ENCODE measurements at regions not wholly inside any gene's neighbourhood (a gene's known extent, or its start where the extent isn't known, plus 50 kb on each side); places are given as distances from the start of the nearest gene placed in this dataset.

DNA sequence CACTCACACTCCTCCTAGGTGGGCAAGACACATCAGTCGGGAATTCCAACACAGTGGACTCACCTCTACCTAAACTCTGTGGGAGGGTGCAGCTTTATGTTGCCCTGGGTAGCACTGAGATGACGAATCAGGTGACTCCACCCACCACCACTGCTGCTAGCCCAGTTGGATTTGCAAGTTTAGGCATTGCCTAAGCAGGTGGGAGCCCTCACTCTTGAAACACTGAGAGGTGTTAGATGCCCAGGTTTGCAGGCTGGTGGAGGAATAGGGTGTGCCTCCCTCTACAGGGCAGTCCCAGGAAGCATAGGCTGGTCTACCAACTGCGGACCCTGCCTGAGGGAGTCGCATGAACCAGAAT, 708.9 kb downstream of the POM121L12 start:
- FAIRE-seq: no peak
- in situ Hi-C loops (cut with MboI): no loop called here

More for the DNA sequence above, 708.9 kb downstream of the POM121L12 start:
- Histone ChIP-seq H4K20me1 (replicated peaks; ENCODE audit: control insufficient read depth, insufficient read depth, low read length) (no peaks in the 10 kb centered on the region), H3K79me2 (ENCODE audit: control insufficient read depth, insufficient read depth, low read length) (no peaks in the 10 kb centered on the region; the same call in 2 of the 3 replicates), H3K27me3 (ENCODE audit: control insufficient read depth in 2 of 2, insufficient read depth in 2 of 2, low read length in 2 of 2) (no peaks in the 10 kb centered on the region), H3K4me2 (ENCODE audit: insufficient read depth, low read length) (no peak overlapping the region), H3K4me3 (no peak overlapping the region), H2AFZ (ENCODE audit: low read depth, low read length) (no peak overlapping the region), H3K9me1 (ENCODE audit: control insufficient read depth, insufficient read depth, low read length) (no peaks in the 10 kb centered on the region), H3K4me1 (replicated peaks in 1 of 2; ENCODE audit: control insufficient read depth in 2 of 2, insufficient read depth in 2 of 2, low read length in 2 of 2) (no peaks in the 10 kb centered on the region), H3K36me3 (ENCODE audit: control insufficient read depth, insufficient read depth, low read length) (no peaks in the 10 kb centered on the region), H3K27ac (ENCODE audit: extremely low read depth, low read depth, low read length) (no peak overlapping the region), H3K9me3 (replicated peaks; ENCODE audit: control insufficient read depth, insufficient read depth, low read depth, low read length) (no peaks in the 10 kb centered on the region), H3K9ac (ENCODE audit: insufficient read depth in 1 of 2, low read depth in 2 of 2, low read length in 2 of 2) (no peak overlapping the region)
- DNase-seq (ENCODE audit: extremely low read depth in 1 of 4, low spot score in 3 of 4) (no peak), ATAC-seq (no peak)
- BruUV-seq (replicated peaks): no TSS peak
- ChIA-PET CTCF (ENCODE audit: low intra/inter-chr PET ratio) (no interaction called here), POLR2A (no interaction called here)
- TF ChIP-seq SMARCE1 (IDR thresholded peaks at IDR 0.05): no peak
- TF ChIP-seq ZNF79 (CRISPR knock-in tag; IDR thresholded peaks at IDR 0.05; ENCODE audit: low read depth): no peak
- TF ChIP-seq, protein P1, sequence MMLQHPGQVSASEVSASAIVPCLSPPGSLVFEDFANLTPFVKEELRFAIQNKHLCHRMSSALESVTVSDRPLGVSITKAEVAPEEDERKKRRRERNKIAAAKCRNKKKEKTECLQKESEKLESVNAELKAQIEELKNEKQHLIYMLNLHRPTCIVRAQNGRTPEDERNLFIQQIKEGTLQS (IDR thresholded peaks at IDR 0.05): no peak
- TF ChIP-seq, protein P1 (CRISPR knock-in tag; conservative IDR thresholded peaks at IDR 0.05): no peak
- no peak for TF ChIP-seq PHF8 (IDR thresholded peaks at IDR 0.05; ENCODE audit: borderline replicate concordance, low read length)
- no peak for TF ChIP-seq E2F3 (CRISPR knock-in tag; IDR thresholded peaks at IDR 0.05)
- TF ChIP-seq KDM5B (IDR thresholded peaks at IDR 0.05; ENCODE audit: insufficient replicate concordance, low read depth, low read length): no peak
- TF ChIP-seq ZKSCAN1 (IDR thresholded peaks at IDR 0.05; ENCODE audit: low read depth, low read length): no peak
- TF ChIP-seq EP400 (IDR thresholded peaks at IDR 0.05): no peak
- no peak for TF ChIP-seq ADNP (tag; IDR thresholded peaks at IDR 0.05)
- no peak for TF ChIP-seq ZNF699 (CRISPR knock-in tag; IDR thresholded peaks at IDR 0.05; ENCODE audit: insufficient replicate concordance)
- TF ChIP-seq, protein P2, sequence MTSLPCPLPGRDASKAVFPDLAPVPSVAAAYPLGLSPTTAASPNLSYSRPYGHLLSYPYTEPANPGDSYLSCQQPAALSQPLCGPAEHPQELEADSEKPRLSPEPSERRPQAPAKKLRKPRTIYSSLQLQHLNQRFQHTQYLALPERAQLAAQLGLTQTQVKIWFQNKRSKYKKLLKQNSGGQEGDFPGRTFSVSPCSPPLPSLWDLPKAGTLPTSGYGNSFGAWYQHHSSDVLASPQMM (CRISPR knock-in tag; IDR thresholded peaks at IDR 0.05): no peak
- no peak for TF ChIP-seq TEAD1 (CRISPR knock-in tag; IDR thresholded peaks at IDR 0.05)
- no peak for TF ChIP-seq BRD4 (IDR thresholded peaks at IDR 0.05)
- 36% methylated on average over 4 of the region's 4 CpGs for WGBS (ENCODE audit: insufficient coverage, low coverage, missing lambda C conversion rate)
- intact Hi-C loops (cut with micrococcal nuclease): no loop called here
